Fibroblast of the aortic adventitia (primary cell): ENCODE measurements at regions not wholly inside any gene's neighbourhood (a gene's known extent, or its start where the extent isn't known, plus 50 kb on each side); places are given as distances from the start of the nearest gene placed in this dataset.
"Not testable (repeated sequence)": the region's sequence is repeated elsewhere in the genome, so short reads cannot be mapped to it uniquely, and the experiment has no call there.

Experiments
- DNase-seq: peaks from one replicate; pipeline ENCODE4 v3.0.0-alpha.2; 2010; ENCODE audit warnings: low read depth
- H3K4me3 ChIP-seq: 2 replicates; pipeline ENCODE4 v1.5.1; 2011; ENCODE audit warnings: low read depth, mild to moderate bottlenecking, control low read depth, low read length, moderate library complexity
- CTCF ChIP-seq: IDR thresholded peaks from 2 replicates; pipeline ENCODE4 v1.5.1; 2011; ENCODE audit warnings: mild to moderate bottlenecking, low read length, control low read depth, inconsistent platforms; ENCODE audit not compliant: insufficient read depth

DNA sequence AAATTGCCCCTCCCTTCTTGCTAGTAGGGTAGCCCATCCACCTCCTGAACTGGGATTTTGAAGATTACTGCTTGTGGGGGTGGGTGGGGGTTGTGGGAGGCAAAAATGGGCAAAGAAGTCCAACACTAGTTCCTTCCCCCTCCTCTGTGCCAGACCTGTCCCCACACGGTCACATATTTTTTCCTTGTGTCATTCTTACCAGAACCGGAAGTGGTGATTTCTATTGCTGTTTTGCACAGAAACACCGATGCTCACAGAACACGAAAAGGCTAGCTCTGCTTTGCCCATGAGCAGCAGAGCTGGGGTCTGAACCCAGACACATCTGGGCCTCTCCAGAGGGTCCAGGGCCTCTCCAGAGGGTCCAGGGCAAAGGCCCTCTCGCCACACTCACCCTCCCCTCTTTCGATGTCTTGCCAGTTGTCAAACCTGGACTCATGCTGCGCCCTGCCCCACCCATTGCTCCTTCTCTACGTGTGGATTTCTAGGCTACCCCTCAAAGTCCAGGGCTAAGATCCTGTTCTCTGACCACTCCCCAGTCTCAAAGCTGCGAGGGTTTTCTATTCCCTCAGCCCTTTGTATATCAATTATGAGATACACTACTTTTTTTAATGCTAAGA lies 264.4 kb upstream of the MSX2 start:
- no peak overlapping the region for H3K4me3 ChIP-seq
- TF ChIP-seq CTCF = no peak
- DNase-seq = no peak

DNA sequence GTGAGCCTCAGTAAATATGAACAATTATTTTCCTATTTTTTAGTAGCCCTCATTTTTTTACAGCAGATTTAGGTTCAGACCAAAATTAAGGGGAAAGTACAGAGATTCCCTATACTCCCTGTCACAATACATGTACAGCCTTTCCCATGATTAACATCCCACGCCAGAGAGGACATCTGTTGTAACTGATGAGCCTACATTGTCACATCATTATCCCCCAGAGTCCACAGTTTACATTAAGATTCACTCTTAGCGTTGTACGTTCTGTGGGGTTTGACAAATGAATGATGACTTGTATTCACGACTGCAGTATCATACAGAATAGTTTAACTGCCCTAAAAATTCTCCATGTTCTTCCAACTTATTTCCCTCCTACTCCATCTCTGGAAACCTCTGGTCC lies 262.3 kb upstream of the MSX2 start:
- no peak overlapping the region for H3K4me3 ChIP-seq
- TF ChIP-seq CTCF = no peak
- no peak for DNase-seq

DNA sequence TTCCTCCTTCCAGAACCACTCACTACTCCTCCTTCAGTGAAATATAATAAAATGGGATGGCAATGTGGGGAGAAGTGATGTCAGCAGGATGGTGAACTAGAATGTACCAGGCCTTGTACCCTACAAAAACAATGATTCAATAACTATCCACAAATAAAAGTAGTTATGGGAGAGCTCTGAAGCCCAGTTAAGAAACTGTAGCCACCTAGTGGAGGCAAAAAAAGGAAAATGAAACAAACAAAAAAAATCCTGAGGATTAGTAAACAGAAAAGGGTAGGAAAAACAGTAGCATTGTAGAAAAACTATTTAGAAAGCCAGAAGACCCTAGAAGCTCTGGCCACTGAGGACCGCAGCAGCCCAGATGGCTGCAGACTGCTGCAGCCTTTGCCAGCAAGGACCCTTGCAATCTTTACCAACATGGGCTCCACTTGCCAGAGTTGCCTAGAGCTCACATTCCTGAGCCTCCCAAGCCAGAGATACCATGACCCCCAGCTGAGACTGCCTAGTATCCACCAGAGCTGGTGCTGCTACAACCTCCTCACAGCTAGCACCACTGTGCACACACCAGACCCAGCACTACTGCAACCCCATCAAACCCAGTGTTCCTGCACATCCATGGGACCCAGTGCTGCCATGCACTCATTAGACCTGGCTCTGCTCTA lies 259.7 kb upstream of the MSX2 start:
- H3K4me3 ChIP-seq = no peak overlapping the region
- DNase-seq = no peak
- peak; percentile 7 for TF ChIP-seq CTCF

DNA sequence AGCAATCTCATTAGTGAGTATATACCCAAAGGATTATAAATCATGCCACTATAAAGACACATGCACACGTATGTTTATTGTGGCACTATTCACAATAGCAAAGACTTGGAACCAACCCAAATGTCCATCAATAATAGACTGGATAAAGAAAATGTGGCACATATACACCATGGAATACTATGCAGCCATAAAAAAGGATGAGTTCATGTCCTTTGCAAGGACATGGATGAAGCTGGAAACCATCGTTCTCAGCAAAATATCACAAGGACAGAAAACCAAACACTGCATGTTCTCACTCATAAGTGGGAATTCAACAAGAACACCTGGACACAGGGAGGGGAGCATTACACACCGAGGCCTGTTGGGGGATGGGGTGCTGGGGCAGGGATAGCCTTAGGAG lies 252.9 kb upstream of the MSX2 start:
- not testable (repeated sequence) for H3K4me3 ChIP-seq, DNase-seq

- no peak for DNase-seq
- no peak overlapping the region for H3K4me3 ChIP-seq
- TF ChIP-seq CTCF = no peak
Observed at GRCh38 chr5:174472956-174473355, 251.4 kb upstream of the MSX2 start.

- H3K4me3 ChIP-seq, DNase-seq: not testable (repeated sequence)
Observed at GRCh38 chr5:174476001-174476400, 248.4 kb upstream of the MSX2 start.

DNA sequence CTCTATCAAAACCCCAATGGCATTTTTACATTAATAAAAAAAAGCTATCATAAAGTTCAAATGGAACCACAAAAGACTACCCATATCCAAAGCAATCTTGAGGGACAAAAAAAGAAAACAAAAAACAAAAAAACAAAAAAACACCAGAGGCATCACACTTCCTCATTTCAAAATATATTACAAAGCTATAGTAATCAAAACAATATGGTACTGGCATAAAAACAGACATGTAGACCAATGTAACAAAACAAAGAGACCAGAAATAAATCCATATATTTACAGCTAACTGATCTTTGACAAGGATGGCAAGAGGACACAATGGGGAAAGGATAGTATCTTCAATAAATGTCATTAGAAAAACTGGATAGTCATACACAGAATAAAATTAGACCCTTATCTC lies 245.1 kb upstream of the MSX2 start:
- no peak for DNase-seq
- TF ChIP-seq CTCF = no peak
- no peak overlapping the region for H3K4me3 ChIP-seq

GRCh38 chr5:174481737-174482136 lies 242.6 kb upstream of the MSX2 start:
- no peak for DNase-seq
- no peak for TF ChIP-seq CTCF
- no peak overlapping the region for H3K4me3 ChIP-seq
